H4 (cell line): ENCODE measurements at regions not wholly inside any gene's neighbourhood (a gene's known extent, or its start where the extent isn't known, plus 50 kb on each side); places are given as distances from the start of the nearest gene placed in this dataset.
A peak's percentile ranks its signal among the peaks of the same experiment; 100 is the strongest.
"Not testable (repeated sequence)": the region's sequence is repeated elsewhere in the genome, so short reads cannot be mapped to it uniquely, and the experiment has no call there.

Source experiments
- DNase-seq: peaks from one replicate; pipeline ENCODE4 v3.0.0-alpha.2; 2015; ENCODE audit warnings: low spot score

DNA sequence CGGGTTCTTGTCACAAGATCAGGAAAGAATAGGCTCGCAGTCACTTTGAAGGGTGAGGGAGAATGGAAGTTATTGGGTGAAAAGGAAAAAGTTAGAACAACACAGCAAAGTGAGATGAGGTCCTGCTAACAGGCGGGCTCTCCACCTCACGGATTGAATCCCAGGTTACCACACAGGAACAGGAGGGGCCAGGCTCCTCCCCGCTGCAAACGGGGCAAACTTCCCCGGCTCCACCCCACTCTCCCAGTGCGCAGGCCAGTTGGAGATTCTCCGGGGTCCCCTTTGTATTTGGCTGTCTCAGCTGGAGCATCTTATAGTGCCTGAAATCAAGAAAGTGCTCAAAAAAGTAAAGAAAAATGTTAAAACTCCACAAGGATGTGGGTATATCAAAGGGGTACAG, 78.3 kb upstream of the IPO5 start:
- DNase-seq = no peak

DNA sequence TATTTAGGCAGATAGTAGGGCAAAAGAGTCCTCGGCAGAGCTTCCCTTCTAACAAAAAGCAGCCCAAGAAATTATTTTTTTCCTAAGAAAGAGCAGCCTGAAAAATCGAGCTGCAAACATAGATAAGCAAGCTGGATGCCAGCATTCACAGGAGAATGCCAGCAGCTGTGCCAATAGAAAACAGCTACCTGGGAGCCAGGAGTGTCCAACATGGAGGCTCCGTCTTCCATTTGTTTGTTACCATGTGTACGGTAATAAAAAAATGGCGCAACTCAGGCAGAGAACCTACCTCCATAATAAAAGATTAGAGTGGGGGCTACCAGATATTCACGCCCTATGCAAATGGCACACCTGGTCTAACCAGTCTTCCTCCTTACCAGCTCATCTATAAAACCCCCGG, 77.6 kb upstream of the IPO5 start:
- DNase-seq = no peak

DNA sequence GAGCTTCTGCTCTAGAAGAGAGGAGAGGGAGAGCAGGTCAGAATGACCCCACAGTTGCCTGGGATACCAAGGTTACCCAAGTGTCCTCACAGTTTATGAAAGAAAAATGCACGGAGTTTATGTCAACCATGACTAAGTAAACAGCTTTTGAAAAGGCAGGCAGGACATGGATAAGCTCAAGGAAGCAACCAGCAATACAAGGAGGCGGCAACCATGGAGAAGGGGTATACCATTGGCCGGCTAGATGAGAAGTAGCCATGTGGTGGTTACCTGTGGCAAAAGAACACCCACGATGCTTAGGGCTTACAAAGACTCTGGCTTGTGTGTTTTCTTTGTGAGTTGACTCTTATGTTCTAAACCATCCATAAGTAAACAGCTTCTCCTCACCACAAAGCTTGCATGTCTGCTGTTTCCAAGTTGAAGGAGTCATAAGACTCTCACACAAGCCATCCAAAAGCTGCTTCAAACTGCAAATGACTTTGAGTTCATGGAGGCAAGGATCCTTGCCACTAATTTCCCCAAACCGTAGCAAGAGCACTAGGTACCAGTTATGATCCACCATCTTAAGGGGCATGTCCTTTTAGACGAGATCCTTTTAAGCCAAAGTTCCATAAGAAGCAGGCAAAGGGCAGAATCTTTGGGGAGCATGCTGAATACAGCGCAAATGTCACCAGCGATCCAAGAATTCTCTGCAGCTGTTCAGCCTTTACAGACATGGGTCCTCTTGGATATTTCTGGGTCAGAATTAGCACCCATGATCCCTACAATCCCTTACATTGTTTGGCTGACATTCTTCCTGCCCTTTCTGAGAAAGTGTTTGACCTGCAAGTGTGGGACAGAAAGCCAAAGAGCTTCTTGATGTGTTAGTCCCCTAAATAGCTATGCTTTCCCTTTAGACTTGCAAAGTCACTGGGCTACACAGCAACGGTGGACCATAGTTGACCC, 74.8 kb upstream of the IPO5 start:
- DNase-seq = peak; percentile 59

DNA sequence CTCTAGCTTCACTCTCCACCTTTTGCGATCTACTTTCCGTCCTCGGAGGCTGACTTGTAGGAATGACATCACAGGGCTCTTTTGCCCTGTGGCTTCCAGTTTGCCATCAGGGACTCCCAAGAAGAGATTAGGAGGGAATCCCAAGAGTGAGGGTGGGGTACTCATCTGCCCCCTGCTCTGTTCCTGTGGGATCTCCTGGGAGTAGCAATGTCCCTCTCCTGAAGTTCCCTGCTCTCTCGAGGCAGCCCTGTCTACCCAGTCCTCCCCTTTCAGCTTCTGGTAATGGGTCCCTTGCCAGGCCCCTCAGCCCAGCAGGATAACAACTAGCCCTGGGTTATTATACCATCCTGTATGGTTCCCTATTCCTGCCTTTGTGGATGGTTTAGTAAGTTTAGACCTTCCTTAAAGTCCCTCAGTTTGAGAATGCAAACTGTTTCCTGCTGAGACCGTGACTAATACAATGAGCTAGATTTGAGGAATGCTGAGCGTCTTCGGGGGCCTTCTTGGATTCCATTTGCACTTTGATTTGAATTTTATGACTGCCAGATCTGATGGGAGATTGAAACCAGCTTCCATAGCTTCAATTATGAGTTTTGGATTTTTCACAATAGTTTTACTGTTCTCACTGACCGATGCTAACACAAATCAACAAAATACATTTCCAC, 73.7 kb upstream of the IPO5 start:
- DNase-seq = peak; percentile 15

DNA sequence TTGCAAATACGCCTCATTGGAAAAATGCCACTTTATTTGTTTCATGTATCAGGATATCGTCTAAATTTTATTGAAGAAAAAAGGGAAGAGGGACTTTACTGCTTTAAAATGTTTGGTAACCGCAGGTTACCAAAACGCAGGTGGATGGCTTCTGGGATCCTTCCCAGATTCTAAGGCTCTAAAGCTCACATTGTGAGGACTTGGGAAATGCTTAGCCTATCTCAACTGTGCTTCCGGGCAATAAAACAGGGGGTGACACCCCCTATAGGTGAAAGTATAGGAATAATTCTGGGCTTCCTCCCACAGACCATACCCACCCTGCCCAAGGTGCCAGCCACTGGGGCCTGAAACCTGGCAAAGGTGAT, 73.2 kb upstream of the IPO5 start:
- DNase-seq = no peak

DNA sequence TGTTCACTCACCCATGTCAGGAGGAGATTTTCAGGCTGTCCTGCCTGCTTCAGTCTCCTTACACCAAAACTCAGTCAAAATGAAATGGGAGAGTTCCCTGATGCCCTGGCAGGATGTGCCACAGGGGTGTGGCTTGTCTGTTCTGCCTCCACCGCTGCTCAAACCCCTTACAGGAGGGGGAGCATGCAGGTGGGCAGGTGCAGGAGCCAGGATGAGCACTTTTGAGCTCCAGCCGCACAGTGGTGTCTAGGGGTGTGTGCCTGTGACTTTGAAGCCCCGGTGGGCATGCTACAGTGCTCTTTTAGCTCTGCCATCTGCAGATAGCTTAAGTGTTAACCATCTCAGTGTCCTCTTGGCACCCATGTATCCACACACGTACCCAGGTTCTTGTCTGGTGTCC, 71.9 kb upstream of the IPO5 start:
- no peak for DNase-seq

DNA sequence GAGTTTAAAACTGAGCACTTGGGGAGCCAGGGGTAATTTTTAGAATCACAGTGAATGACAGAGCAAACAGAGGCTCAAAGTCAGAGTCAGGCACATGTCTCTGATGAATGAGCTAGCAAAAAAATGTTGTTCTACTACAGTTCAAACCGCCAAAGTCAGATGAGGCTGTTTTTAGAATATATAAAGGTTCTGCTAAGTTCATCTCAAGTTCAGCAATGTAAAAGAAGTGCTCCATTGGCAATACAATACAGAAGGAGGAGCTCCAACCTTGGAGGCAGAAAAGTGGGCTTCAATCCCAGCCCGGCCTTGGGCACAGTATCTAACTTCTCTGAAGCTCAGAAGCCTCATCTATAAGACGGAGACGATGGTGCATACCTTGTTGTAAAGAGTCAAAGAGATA, 70.1 kb upstream of the IPO5 start:
- no peak for DNase-seq

DNA sequence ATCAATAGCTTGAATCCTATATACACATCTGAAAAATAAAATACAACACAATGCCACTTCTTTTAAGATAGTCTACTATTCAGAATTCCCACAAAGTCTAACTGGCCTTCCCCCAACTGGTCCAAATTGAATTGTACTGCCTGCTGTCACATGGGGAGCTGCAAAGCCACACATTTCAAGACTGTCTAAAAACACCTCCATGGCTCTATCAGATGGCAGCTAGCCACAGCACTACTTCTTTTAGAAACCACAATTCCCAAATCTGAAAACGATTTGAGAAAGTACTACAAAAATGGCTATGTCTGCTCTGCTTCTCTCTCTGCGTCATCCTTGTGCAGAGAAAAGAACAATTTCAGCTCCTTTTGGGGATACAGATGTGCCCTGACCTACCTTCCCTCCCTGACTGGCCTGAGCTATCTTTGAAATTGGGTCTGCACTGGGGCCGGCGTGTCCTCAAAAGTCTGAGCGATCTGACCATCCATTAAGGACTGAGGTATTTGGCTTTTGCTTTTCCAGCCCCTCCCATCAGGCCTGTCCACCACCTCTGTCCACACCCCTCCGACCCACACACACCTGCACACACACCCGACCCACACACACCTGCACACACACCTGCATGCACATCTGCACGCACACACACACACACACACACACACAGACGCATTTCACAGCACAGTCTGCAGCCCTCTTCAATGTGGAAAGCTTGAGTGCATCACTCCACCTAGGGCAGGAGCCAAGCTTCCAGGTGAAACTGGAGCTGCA, 68.6 kb upstream of the IPO5 start:
- DNase-seq = no peak

DNA sequence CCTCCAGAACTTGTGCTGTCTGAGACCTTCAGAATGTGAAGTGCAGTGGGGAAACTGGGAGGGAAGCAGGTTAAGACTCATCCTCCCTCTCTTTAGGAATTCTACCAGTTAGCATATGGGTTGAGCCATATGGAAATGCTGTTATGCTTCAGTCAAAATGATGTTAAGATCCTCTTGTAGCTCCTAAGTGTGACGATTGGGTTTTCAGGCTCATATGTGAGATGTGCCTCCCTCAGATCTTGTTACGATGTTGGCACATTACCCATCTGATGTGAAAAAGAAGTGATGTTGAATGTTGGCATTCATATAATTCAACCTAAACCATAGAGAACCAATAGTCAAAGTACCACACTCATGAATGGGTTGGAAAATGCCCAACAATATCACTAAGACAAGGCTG, 67.8 kb upstream of the IPO5 start:
- DNase-seq = no peak

DNA sequence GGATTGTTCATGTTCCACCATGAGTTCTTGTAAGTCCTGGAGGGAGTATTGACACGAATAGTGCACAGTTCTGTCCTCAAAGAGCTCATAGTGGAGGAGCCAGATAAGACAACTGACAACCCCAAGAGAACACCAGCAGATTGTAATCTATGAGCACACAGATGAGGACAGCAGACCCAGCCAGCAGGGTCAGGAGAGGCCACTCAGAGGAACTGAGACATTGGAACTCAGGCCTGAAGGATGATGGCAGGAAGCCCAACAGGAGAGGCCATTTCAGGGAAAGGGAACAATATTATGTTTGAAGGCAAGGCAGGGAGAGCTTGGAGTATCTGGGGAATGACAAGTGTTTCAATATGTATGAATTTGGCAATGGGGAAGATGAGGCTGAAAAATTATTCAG, 63.7 kb upstream of the IPO5 start:
- DNase-seq = no peak

DNA sequence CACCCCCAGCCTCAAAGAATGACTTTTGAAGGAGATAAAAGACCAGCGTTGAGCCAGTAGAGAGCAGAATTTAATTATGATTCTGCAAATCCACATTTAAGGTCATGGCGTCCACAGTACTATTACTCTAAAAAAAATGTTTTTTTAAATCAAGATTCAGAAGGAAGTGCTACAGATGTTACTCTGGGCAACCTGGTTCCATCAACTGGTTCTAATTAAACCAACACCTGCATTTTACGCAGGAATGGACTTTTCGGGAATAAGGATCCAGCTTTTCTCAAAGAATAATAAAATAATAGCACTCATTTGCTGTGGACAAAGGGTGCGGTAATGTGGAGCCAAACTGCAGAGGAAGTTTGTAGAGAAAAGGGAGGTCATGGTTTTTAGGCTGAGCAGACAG, 62.9 kb upstream of the IPO5 start:
- no peak for DNase-seq

DNA sequence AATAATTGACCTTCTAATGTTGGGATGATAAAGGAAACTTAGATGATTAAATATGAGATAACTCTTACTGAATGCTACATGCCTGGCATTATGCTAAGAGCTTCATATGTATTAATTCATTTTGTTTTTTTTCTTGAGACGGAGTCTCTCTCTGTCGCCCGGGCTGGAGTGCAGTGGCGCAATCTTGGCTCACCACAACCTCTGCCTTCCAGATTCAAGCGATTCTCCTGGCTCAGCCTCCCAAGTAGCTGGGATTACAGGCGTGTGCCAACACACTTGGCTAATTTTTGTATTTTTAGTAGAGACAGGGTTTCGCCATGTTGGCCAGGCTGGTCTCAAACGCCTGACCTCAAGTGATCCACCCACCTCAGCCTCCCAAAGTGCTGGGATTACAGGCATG, 61.5 kb upstream of the IPO5 start:
- not testable (repeated sequence) for DNase-seq

DNA sequence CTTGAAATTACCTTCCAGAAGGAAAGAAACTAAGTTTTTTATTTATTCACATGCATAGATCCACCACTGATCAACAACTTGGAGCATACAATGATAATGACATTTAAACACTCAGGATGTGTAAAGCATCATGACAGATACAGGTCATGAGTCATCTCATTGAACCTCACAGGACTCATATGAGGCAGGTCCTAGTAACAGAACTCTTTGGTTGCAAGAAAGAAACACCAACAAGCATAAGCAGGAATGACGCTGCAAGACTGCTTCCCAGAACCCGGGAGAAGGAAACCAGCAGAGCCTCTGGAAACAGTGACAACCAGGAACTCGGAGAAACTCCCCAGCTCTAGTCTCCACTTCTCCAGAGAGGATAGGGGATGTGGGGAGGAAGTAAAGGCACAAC, 60.8 kb upstream of the IPO5 start:
- no peak for DNase-seq

DNA sequence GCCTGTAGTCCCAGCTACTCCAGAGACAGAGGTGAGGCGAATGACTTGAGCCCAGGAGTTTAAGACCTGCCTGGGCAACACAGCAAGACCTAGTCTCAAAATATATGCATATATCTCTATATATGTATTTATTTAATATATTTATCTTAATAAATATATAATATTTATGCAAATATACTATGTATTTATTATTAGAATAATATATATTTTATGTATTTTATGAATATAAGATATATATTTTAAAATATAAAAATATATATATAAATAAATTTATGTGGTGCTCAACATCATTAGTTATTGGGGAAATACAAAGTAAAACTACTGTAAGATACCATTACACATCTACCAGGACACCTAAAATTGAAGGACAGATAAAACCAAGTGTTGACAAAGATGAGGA, 58.1 kb upstream of the IPO5 start:
- DNase-seq = no peak

DNA sequence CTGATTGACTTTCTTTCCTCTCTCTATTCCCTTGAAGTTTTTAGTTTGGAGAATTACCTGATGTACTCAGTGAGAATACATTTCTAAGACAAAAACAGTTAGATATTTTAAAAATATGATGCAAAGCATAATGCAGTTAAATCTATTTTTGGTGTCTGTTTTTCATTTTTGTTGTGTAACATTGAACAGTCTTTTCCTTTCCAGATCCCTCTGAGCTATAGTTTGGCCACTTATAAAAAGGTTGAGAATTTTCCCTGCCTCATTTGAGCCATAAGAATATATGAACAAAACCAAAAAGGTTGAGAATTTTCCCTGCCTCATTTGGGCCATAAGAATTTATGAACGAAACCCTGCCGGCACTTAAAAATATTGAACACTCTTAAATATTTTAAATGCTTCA, 57.0 kb upstream of the IPO5 start:
- DNase-seq = no peak

DNA sequence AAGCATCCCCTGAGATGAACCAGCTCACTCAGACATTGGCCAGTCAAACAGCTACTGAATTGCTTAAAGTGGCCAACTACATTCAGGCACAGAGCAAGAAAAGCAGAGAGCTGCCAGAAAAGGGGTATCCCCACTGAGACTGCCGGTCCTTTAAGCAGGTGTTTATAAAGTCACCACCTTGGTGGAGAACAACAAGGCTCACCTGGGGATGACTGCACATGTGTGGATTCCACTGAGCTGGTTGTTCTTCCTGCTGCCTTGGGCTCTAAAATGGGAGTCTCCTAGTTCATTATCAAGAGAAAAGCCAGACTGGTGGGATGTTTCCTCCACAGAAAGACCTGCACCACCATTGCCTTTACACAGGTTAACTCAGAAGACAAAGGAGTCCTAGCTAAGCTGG, 51.8 kb upstream of the IPO5 start:
- DNase-seq = no peak
